IMR-90 (cell line): ENCODE measurements at regions not wholly inside any gene's neighbourhood (a gene's known extent, or its start where the extent isn't known, plus 50 kb on each side); places are given as distances from the start of the nearest gene placed in this dataset.
A peak's percentile ranks its signal among the peaks of the same experiment; 100 is the strongest.

Experiments
- ATAC-seq: fragments of 200-7000 bp; cut with Tn5 transposase; 2 replicates; pipeline ENCODE4 v1.9.1; 2020; ENCODE audit warnings: low read depth, mild to moderate bottlenecking, moderate library complexity
- BruUV-seq: library from RNA; stranded (reverse); fragments of 400-500 nt; replicated peaks from 2 replicates; lab custom pipeline; 2021; lab: Mats Ljungman, UMichigan
- CTCF ChIA-PET: fragments of 300-600 bp; formaldehyde crosslinking; extraction: SDS; loops from one replicate; lab custom pipeline; 2021; ENCODE audit warnings: antibody characterized with exemption; lab: Yijun Ruan, JAX
- POLR2A ChIA-PET: fragments of 300-600 bp; sonication (Branson Sonifier 250); formaldehyde crosslinking; loops from one replicate; lab custom pipeline; 2022; ENCODE audit warnings: antibody characterized with exemption; ENCODE audit not compliant: unreplicated experiment; lab: Charles Lee
- DNase-seq: peaks from one replicate; pipeline ENCODE4 v3.0.0; 2013
- H2AFZ ChIP-seq: replicated peaks from 2 replicates; pipeline ENCODE3; 2013; ENCODE audit warnings: low read length, mild to moderate bottlenecking; ENCODE audit not compliant: poor library complexity
- H2AK5ac ChIP-seq: 2 replicates; pipeline ENCODE4 v1.6.1; 2013; ENCODE audit warnings: low read depth, low read length, inconsistent platforms
- H2AK9ac ChIP-seq: replicated peaks from 2 replicates; pipeline ENCODE3; 2013; ENCODE audit warnings: mild to moderate bottlenecking, low read depth, low read length, moderate library complexity; ENCODE audit not compliant: poor library complexity
- H2BK120ac ChIP-seq: 2 replicates; pipeline ENCODE4 v1.6.1; 2013; ENCODE audit warnings: low read depth, low read length, inconsistent platforms
- H2BK15ac ChIP-seq: 3 replicates; pipeline ENCODE4 v1.6.1; 2013; ENCODE audit warnings: low read depth, low read length, inconsistent platforms
- H2BK20ac ChIP-seq: 2 replicates; pipeline ENCODE4 v1.6.1; 2013; ENCODE audit warnings: low read depth, mild to moderate bottlenecking, inconsistent platforms, low read length, moderate library complexity
- H2BK5ac ChIP-seq: 2 replicates; pipeline ENCODE4 v1.6.1; 2013; ENCODE audit warnings: mild to moderate bottlenecking, low read depth, low read length, inconsistent platforms; ENCODE audit not compliant: poor library complexity, severe bottlenecking
- H3K14ac ChIP-seq: replicated peaks from 2 replicates; pipeline ENCODE4 v1.6.1; 2013; ENCODE audit warnings: low read depth, low read length, inconsistent platforms
- H3K18ac ChIP-seq: 2 replicates; pipeline ENCODE4 v1.6.1; 2013; ENCODE audit warnings: low read depth, low read length, control low read depth
- H3K23ac ChIP-seq: 2 replicates; pipeline ENCODE4 v1.6.1; 2013; ENCODE audit warnings: low read depth, low read length, inconsistent platforms
- H3K27ac ChIP-seq: 2 replicates; pipeline ENCODE4 v1.5.1; 2013; ENCODE audit warnings: mild to moderate bottlenecking, control low read depth, low read length; ENCODE audit not compliant: insufficient read depth
- H3K27me3 ChIP-seq: 2 replicates; pipeline ENCODE4 v1.6.1; 2013; ENCODE audit warnings: low read length; ENCODE audit not compliant: control insufficient read depth, insufficient read depth
- H3K36me3 ChIP-seq: 2 replicates; pipeline ENCODE4 v1.6.1; 2013; ENCODE audit warnings: low read length, mixed read lengths; ENCODE audit not compliant: control insufficient read depth, insufficient read depth
- H3K4ac ChIP-seq: 2 replicates; pipeline ENCODE4 v1.6.1; 2013; ENCODE audit warnings: low read depth, low read length, inconsistent platforms
- H3K4me1 ChIP-seq: 2 replicates; pipeline ENCODE4 v1.6.1; 2013; ENCODE audit warnings: low read length, mixed read lengths; ENCODE audit not compliant: control insufficient read depth, insufficient read depth
- H3K4me2 ChIP-seq: 2 replicates; pipeline ENCODE4 v1.6.1; 2013; ENCODE audit warnings: low read depth, mild to moderate bottlenecking, control low read depth, low read length, moderate library complexity
- H3K4me3 ChIP-seq: 2 replicates; pipeline ENCODE4 v1.5.1; 2013; ENCODE audit warnings: low read depth, mild to moderate bottlenecking, control low read depth, low read length, moderate library complexity; ENCODE audit not compliant: insufficient read depth
- H3K56ac ChIP-seq: 2 replicates; pipeline ENCODE4 v1.6.1; 2013; ENCODE audit warnings: low read length, inconsistent platforms; ENCODE audit not compliant: insufficient read depth; ENCODE audit errors: extremely low read depth
- H3K79me1 ChIP-seq, 2 experiments: 2 replicates each; pipeline ENCODE4 v1.6.1; 2013; ENCODE audit warnings: low read length in 2 of 2, inconsistent platforms in 1 of 2, low read depth in 1 of 2
- H3K9ac ChIP-seq: 2 replicates; pipeline ENCODE4 v1.6.1; 2013; ENCODE audit warnings: low read depth, low read length, control low read depth
- H3K9me1 ChIP-seq: 2 replicates; pipeline ENCODE4 v1.6.1; 2013; ENCODE audit warnings: low read length, inconsistent platforms; ENCODE audit not compliant: insufficient read depth
- H3K9me3 ChIP-seq: 2 replicates; pipeline ENCODE4 v1.6.1; 2013; ENCODE audit warnings: low read length; ENCODE audit not compliant: control insufficient read depth, insufficient read depth
- H4K20me1 ChIP-seq: 2 replicates; pipeline ENCODE4 v1.6.1; 2013; ENCODE audit warnings: low read length, inconsistent platforms; ENCODE audit not compliant: insufficient read depth
- H4K5ac ChIP-seq: 2 replicates; pipeline ENCODE4 v1.6.1; 2013; ENCODE audit warnings: mild to moderate bottlenecking, low read depth, low read length, control low read depth
- H4K8ac ChIP-seq, 2 experiments: 2 replicates each; pipeline ENCODE4 v1.6.1; 2013; ENCODE audit warnings: low read depth in 2 of 2, low read length in 2 of 2, control low read depth in 1 of 2, inconsistent platforms in 1 of 2
- H4K91ac ChIP-seq: 2 replicates; pipeline ENCODE4 v1.6.1; 2013; ENCODE audit warnings: low read depth, low read length, inconsistent platforms; ENCODE audit not compliant: insufficient read depth
- CHD1 ChIP-seq: IDR thresholded peaks from 2 replicates; pipeline ENCODE4 v1.6.1; 2012; ENCODE audit warnings: low read depth, low read length, improper control_type of control experiment
- ELK1 ChIP-seq: fragments of 150-350 bp; IDR thresholded peaks from 2 replicates; pipeline ENCODE4 v1.6.1; 2016; ENCODE audit warnings: low read depth, mild to moderate bottlenecking, low read length, moderate library complexity, borderline replicate concordance
- FOS ChIP-seq: fragments of 150-350 bp; IDR thresholded peaks from 2 replicates; pipeline ENCODE4 v1.6.1; 2016; ENCODE audit warnings: low read depth, low read length
- MAFK ChIP-seq: IDR thresholded peaks from 2 replicates; pipeline ENCODE4 v1.6.1; 2012; ENCODE audit warnings: low read depth, low read length, improper control_type of control experiment
- MAZ ChIP-seq: IDR thresholded peaks from 2 replicates; pipeline ENCODE4 v1.6.1; 2012; ENCODE audit warnings: low read depth, mild to moderate bottlenecking, low read length, improper control_type of control experiment, moderate library complexity, borderline replicate concordance
- MXI1 ChIP-seq: IDR thresholded peaks from 2 replicates; pipeline ENCODE4 v1.6.1; 2012; ENCODE audit warnings: low read depth, mild to moderate bottlenecking, low read length, moderate library complexity, borderline replicate concordance
- NFE2L2 ChIP-seq: fragments of 150-350 bp; IDR thresholded peaks from 2 replicates; pipeline ENCODE4 v1.6.1; 2016; ENCODE audit warnings: low read depth, mild to moderate bottlenecking, low read length
- POLR2A ChIP-seq: IDR thresholded peaks from 2 replicates; pipeline ENCODE4 v1.6.1; 2012; ENCODE audit warnings: mild to moderate bottlenecking, low read depth, low read length
- RAD21 ChIP-seq: IDR thresholded peaks from 2 replicates; pipeline ENCODE4 v1.6.1; 2012; ENCODE audit warnings: low read length, improper control_type of control experiment
- RCOR1 ChIP-seq: IDR thresholded peaks from 2 replicates; pipeline ENCODE4 v1.6.1; 2012; ENCODE audit warnings: mild to moderate bottlenecking, low read length, improper control_type of control experiment; ENCODE audit not compliant: insufficient replicate concordance
- RFX5 ChIP-seq: IDR thresholded peaks from 2 replicates; pipeline ENCODE4 v1.8.0; 2012; ENCODE audit warnings: low read depth, mild to moderate bottlenecking, low read length, moderate library complexity
- USF2 ChIP-seq: fragments of 150-350 bp; IDR thresholded peaks from 2 replicates; pipeline ENCODE4 v1.6.1; 2017; ENCODE audit warnings: mild to moderate bottlenecking, antibody characterized with exemption, low read length, low read depth
- WGBS, 2 experiments: methylation state at CpG; one replicate each; pipeline versions ENCODE4 v1.1.5 to v1.1.7; 2013; ENCODE audit warnings: missing lambda C conversion rate in 2 of 2; ENCODE audit not compliant: insufficient read length in 1 of 2; ENCODE audit errors: extremely low coverage in 2 of 2; 5-methylcytosine and 5-hydroxymethylcytosine counted together
- dilution Hi-C: fragments of 300-500 bp; cut with HindIII; formaldehyde crosslinking; loops from one replicate; pipeline ENCODE4 v1.14.3; 2018; ENCODE audit warnings: low sequenced_read_pairs; ENCODE audit not compliant: unreplicated experiment
- in situ Hi-C: fragments of 300-500 bp; cut with MboI; formaldehyde crosslinking; loops from 3 replicates; pipeline ENCODE4 v1.14.3; 2019; ENCODE audit warnings: low sequenced_read_pairs, inconsistent platforms, mixed read lengths
- intact Hi-C: fragments of 100-400 bp; cut with micrococcal nuclease; formaldehyde crosslinking; loops from 2 replicates; pipeline ENCODE4 v1.10.0; 2022

GRCh38 chr6:141290941-141291721 is 841.6 kb upstream of the GJE1 start:
- 0 out of 2 replicates have a peak overlapping the region, but pooled peaks have one; percentile 7 for H3K14ac ChIP-seq
- H2AK5ac ChIP-seq, result no peak overlapping the region
- no peak overlapping the region for H3K4me3 ChIP-seq
- ChIA-PET POLR2A (no interaction called here), CTCF (interaction anchor here (1.2 kb wide), 2 partner anchors 11 to 291 kb away, joined by 3 to 4 read pairs; no protein-coding TSS in a partner anchor)
- intact Hi-C loops (no loop called here), dilution Hi-C loops (no loop called here), in situ Hi-C loops (no loop called here)
- peak overlapping the region; percentile 23; the same call in 1 of the 2 replicates for H3K4me2 ChIP-seq
- peak overlapping the region; percentile 40; the same call in 1 of the 2 replicates for H2BK120ac ChIP-seq
- no peak overlapping the region for H3K56ac ChIP-seq
- ATAC-seq (no peak; the same call in 1 of the 2 replicates), DNase-seq (peak; percentile 23)
- BruUV-seq, result no TSS peak
- no peak overlapping the region for H4K91ac ChIP-seq
- no peak overlapping the region for H2BK5ac ChIP-seq
- H2BK20ac ChIP-seq, result 0 out of 2 replicates have a peak overlapping the region, but pooled peaks have one; percentile 14
- H3K9me1 ChIP-seq, result peaks cover 3% of the 10 kb centered on the region; the same call in 1 of the 2 replicates
- H4K5ac ChIP-seq, result no peak overlapping the region
- H2AFZ ChIP-seq, result peak overlapping the region; percentile 85
- H3K4me1 ChIP-seq, result peaks cover 2% of the 10 kb centered on the region; the same call in 1 of the 2 replicates
- H4K8ac ChIP-seq, result no peak overlapping the region
- peak overlapping the region; percentile 29; the same call in 1 of the 2 replicates for H3K4ac ChIP-seq
- H3K9me3 ChIP-seq, result peaks cover 3% of the 10 kb centered on the region; the same call in 1 of the 2 replicates
- no peak overlapping the region for H3K27ac ChIP-seq
- H3K79me1 ChIP-seq, result no peaks in the 10 kb centered on the region
- no peaks in the 10 kb centered on the region for H3K36me3 ChIP-seq
- no peak overlapping the region for H3K9ac ChIP-seq
- peak overlapping the region; percentile 61 for H2AK9ac ChIP-seq
- WGBS, 2 experiments, result 17% methylated on average over 1 of the region's 3 CpGs; no CpG with 5 or more reads in 1 of the 2 experiments
- H4K20me1 ChIP-seq, result no peaks in the 10 kb centered on the region
- TF ChIP-seq MXI1 (no peak), RCOR1 (no peak), FOS (no peak), RFX5 (no peak), ELK1 (no peak), NFE2L2 (no peak), CHD1 (no peak), MAZ (no peak), POLR2A (no peak), MAFK (no peak), USF2 (no peak), RAD21 (no peak)
- no peak overlapping the region for H3K18ac ChIP-seq
- no peak overlapping the region; the same call in 1 of the 2 replicates for H3K23ac ChIP-seq
- no peak overlapping the region for H2BK15ac ChIP-seq
- no peaks in the 10 kb centered on the region for H3K27me3 ChIP-seq
